SU-DHL-6 (cell line): ENCODE measurements at regions not wholly inside any gene's neighbourhood (a gene's known extent, or its start where the extent isn't known, plus 50 kb on each side); places are given as distances from the start of the nearest gene placed in this dataset.

Source experiments
- EZH2phosphoT487 ChIP-seq: fragments of 200-600 bp; sonication (generic), shearing (Covaris generic); conservative IDR thresholded peaks from 2 replicates; pipeline ENCODE4 v1.6.1; 2018; ENCODE audit warnings: mild to moderate bottlenecking, antibody characterized with exemption, low read length, moderate library complexity, mixed read lengths
- TF ChIP-seq, protein P1 (sequence below): fragments of 200-600 bp; sonication (generic); IDR thresholded peaks from one replicate; pipeline ENCODE4 v1.5.1; 2017; ENCODE audit warnings: antibody characterized with exemption, mild to moderate bottlenecking, low read length, moderate library complexity; ENCODE audit not compliant: insufficient read depth, poor library complexity, severe bottlenecking

- TF ChIP-seq, protein P1, sequence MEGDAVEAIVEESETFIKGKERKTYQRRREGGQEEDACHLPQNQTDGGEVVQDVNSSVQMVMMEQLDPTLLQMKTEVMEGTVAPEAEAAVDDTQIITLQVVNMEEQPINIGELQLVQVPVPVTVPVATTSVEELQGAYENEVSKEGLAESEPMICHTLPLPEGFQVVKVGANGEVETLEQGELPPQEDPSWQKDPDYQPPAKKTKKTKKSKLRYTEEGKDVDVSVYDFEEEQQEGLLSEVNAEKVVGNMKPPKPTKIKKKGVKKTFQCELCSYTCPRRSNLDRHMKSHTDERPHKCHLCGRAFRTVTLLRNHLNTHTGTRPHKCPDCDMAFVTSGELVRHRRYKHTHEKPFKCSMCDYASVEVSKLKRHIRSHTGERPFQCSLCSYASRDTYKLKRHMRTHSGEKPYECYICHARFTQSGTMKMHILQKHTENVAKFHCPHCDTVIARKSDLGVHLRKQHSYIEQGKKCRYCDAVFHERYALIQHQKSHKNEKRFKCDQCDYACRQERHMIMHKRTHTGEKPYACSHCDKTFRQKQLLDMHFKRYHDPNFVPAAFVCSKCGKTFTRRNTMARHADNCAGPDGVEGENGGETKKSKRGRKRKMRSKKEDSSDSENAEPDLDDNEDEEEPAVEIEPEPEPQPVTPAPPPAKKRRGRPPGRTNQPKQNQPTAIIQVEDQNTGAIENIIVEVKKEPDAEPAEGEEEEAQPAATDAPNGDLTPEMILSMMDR, result no peak
- no peak for TF ChIP-seq EZH2phosphoT487
Observed at GRCh38 chr2:221115944-221116343, 456.2 kb downstream of the EPHA4 start.
